Activated CD8-positive, alpha-beta memory T cell treated with anti-CD3 and anti-CD28 coated beads, Interleukin-2, amount 10 ng/mL, durations not matched to agents 7 days and 5 days (primary cell): ENCODE measurements at regions not wholly inside any gene's neighbourhood (a gene's known extent, or its start where the extent isn't known, plus 50 kb on each side); places are given as distances from the start of the nearest gene placed in this dataset.

Source experiments
- ATAC-seq: fragments of 150-1000 bp; cut with Tn5 transposase; one replicate; pipeline ENCODE4 v1.10.0; 2021; ENCODE audit warnings: moderate library complexity
- CTCF ChIA-PET: fragments of 350-600 bp; sonication (Branson Sonifier 250); formaldehyde crosslinking; loops from one replicate; lab custom pipeline; 2021; ENCODE audit warnings: antibody characterized with exemption; lab: Charles Lee
- DNase-seq: peaks from one replicate; pipeline ENCODE4 v3.0.0-alpha.2; 2020
- H3K27ac Mint-ChIP-seq: one replicate; pipeline ENCODE4 v1.8.0; 2021; ENCODE audit warnings: mild to moderate bottlenecking, mixed read lengths
- H3K27me3 Mint-ChIP-seq: one replicate; pipeline ENCODE4 v1.8.0; 2021; ENCODE audit warnings: mixed read lengths
- H3K36me3 Mint-ChIP-seq: one replicate; pipeline ENCODE4 v1.8.0; 2021; ENCODE audit warnings: mild to moderate bottlenecking, mixed read lengths
- H3K4me1 Mint-ChIP-seq: one replicate; pipeline ENCODE4 v1.8.0; 2021; ENCODE audit warnings: mixed read lengths
- H3K4me3 Mint-ChIP-seq: one replicate; pipeline ENCODE4 v1.8.0; 2021; ENCODE audit warnings: mild to moderate bottlenecking, moderate library complexity, mixed read lengths
- H3K9me3 Mint-ChIP-seq: one replicate; pipeline ENCODE4 v1.8.0; 2022; ENCODE audit warnings: low read depth, mixed read lengths

- DNase-seq (no peak), ATAC-seq (no peak)
- H3K36me3 Mint-ChIP-seq: no peaks in the 10 kb centered on the region
- no peaks in the 10 kb centered on the region for H3K27me3 Mint-ChIP-seq
- CTCF ChIA-PET: no interaction called here
- no peak overlapping the region for H3K27ac Mint-ChIP-seq
- no peak overlapping the region for H3K4me3 Mint-ChIP-seq
- H3K4me1 Mint-ChIP-seq: no peaks in the 10 kb centered on the region
- H3K9me3 Mint-ChIP-seq: peaks cover 15% of the 10 kb centered on the region
Observed at GRCh38 chr6:62391358-62391757, 105.3 kb upstream of the KHDRBS2 start.

- H3K4me3 Mint-ChIP-seq: no peak overlapping the region
- H3K36me3 Mint-ChIP-seq: no peaks in the 10 kb centered on the region
- H3K27ac Mint-ChIP-seq: no peak overlapping the region
- DNase-seq: no peak
- H3K9me3 Mint-ChIP-seq: peaks cover 15% of the 10 kb centered on the region
- no peaks in the 10 kb centered on the region for H3K4me1 Mint-ChIP-seq
- no peaks in the 10 kb centered on the region for H3K27me3 Mint-ChIP-seq
- CTCF ChIA-PET: no interaction called here
- ATAC-seq: no peak
Observed at GRCh38 chr6:62390401-62390800, 104.4 kb upstream of the KHDRBS2 start.

GRCh38 chr6:62371453-62372210 is 85.6 kb upstream of the KHDRBS2 start:
- ATAC-seq (no peak), DNase-seq (no peak)
- Mint-ChIP-seq H3K27me3 (no peaks in the 10 kb centered on the region), H3K4me1 (no peaks in the 10 kb centered on the region), H3K4me3 (no peak overlapping the region), H3K36me3 (no peaks in the 10 kb centered on the region), H3K27ac (no peak overlapping the region), H3K9me3 (peaks cover 4% of the 10 kb centered on the region)
- CTCF ChIA-PET: no interaction called here

GRCh38 chr6:62367601-62368000 is 81.6 kb upstream of the KHDRBS2 start:
- Mint-ChIP-seq H3K4me3 (no peak overlapping the region), H3K4me1 (no peaks in the 10 kb centered on the region), H3K36me3 (no peaks in the 10 kb centered on the region), H3K27me3 (no peaks in the 10 kb centered on the region), H3K9me3 (peaks cover 8% of the 10 kb centered on the region), H3K27ac (no peak overlapping the region)
- no peak for DNase-seq
- CTCF ChIA-PET: no interaction called here
- ATAC-seq: no peak

- Mint-ChIP-seq H3K9me3 (peaks cover 7% of the 10 kb centered on the region), H3K4me3 (no peak overlapping the region), H3K4me1 (no peaks in the 10 kb centered on the region), H3K27me3 (no peaks in the 10 kb centered on the region), H3K27ac (no peak overlapping the region), H3K36me3 (no peaks in the 10 kb centered on the region)
- ATAC-seq: no peak
- no peak for DNase-seq
- CTCF ChIA-PET: no interaction called here
Observed at GRCh38 chr6:62362097-62362496, 76.1 kb upstream of the KHDRBS2 start.

GRCh38 chr6:62357835-62358234 is 71.8 kb upstream of the KHDRBS2 start:
- Mint-ChIP-seq H3K36me3 (no peaks in the 10 kb centered on the region), H3K4me3 (no peak overlapping the region), H3K27ac (no peak overlapping the region), H3K9me3 (peaks cover 5% of the 10 kb centered on the region), H3K4me1 (no peaks in the 10 kb centered on the region), H3K27me3 (no peaks in the 10 kb centered on the region)
- CTCF ChIA-PET: no interaction called here
- ATAC-seq (no peak), DNase-seq (no peak)

- no peaks in the 10 kb centered on the region for H3K27me3 Mint-ChIP-seq
- H3K36me3 Mint-ChIP-seq: no peaks in the 10 kb centered on the region
- H3K27ac Mint-ChIP-seq: no peak overlapping the region
- no peak for ATAC-seq
- CTCF ChIA-PET: no interaction called here
- no peak overlapping the region for H3K4me3 Mint-ChIP-seq
- no peaks in the 10 kb centered on the region for H3K4me1 Mint-ChIP-seq
- DNase-seq: no peak
- H3K9me3 Mint-ChIP-seq: peaks cover 6% of the 10 kb centered on the region
Observed at GRCh38 chr6:62354261-62354660, 68.2 kb upstream of the KHDRBS2 start.

- CTCF ChIA-PET: no interaction called here
- no peaks in the 10 kb centered on the region for H3K4me1 Mint-ChIP-seq
- peaks cover 3% of the 10 kb centered on the region for H3K9me3 Mint-ChIP-seq
- H3K4me3 Mint-ChIP-seq: no peak overlapping the region
- ATAC-seq: no peak
- H3K36me3 Mint-ChIP-seq: no peaks in the 10 kb centered on the region
- H3K27ac Mint-ChIP-seq: no peak overlapping the region
- H3K27me3 Mint-ChIP-seq: no peaks in the 10 kb centered on the region
- DNase-seq: no peak
Observed at GRCh38 chr6:62345962-62346689, 60.1 kb upstream of the KHDRBS2 start.

GRCh38 chr6:62345446-62345845 is 59.4 kb upstream of the KHDRBS2 start:
- Mint-ChIP-seq H3K27ac (no peak overlapping the region), H3K36me3 (no peaks in the 10 kb centered on the region), H3K4me1 (no peaks in the 10 kb centered on the region), H3K4me3 (no peak overlapping the region), H3K9me3 (peaks cover 3% of the 10 kb centered on the region), H3K27me3 (no peaks in the 10 kb centered on the region)
- no peak for ATAC-seq
- CTCF ChIA-PET: no interaction called here
- DNase-seq: no peak

GRCh38 chr6:62344850-62345249 is 58.8 kb upstream of the KHDRBS2 start:
- CTCF ChIA-PET: no interaction called here
- Mint-ChIP-seq H3K27me3 (no peaks in the 10 kb centered on the region), H3K9me3 (peaks cover 5% of the 10 kb centered on the region), H3K4me3 (no peak overlapping the region), H3K27ac (no peak overlapping the region), H3K36me3 (no peaks in the 10 kb centered on the region), H3K4me1 (no peaks in the 10 kb centered on the region)
- DNase-seq (no peak), ATAC-seq (no peak)

GRCh38 chr6:62338477-62338876 is 52.5 kb upstream of the KHDRBS2 start:
- no peak for DNase-seq
- Mint-ChIP-seq H3K4me1 (no peaks in the 10 kb centered on the region), H3K27me3 (no peaks in the 10 kb centered on the region), H3K4me3 (no peak overlapping the region), H3K9me3 (peaks cover 16% of the 10 kb centered on the region), H3K36me3 (no peaks in the 10 kb centered on the region), H3K27ac (no peak overlapping the region)
- ATAC-seq: no peak
- CTCF ChIA-PET: no interaction called here
